GM12878 (cell line): ENCODE measurements at regions not wholly inside any gene's neighbourhood (a gene's known extent, or its start where the extent isn't known, plus 50 kb on each side); places are given as distances from the start of the nearest gene placed in this dataset.

Experiments
- ESRRA ChIP-seq: IDR thresholded peaks from 2 replicates; pipeline ENCODE4 v1.6.1; 2012; ENCODE audit warnings: mild to moderate bottlenecking, low read length, improper control_type of control experiment
- FOS ChIP-seq: IDR thresholded peaks from 3 replicates; pipeline ENCODE4 v1.6.1; 2011; ENCODE audit warnings: borderline replicate concordance; ENCODE audit not compliant: insufficient read length; ENCODE audit errors: extremely low read depth
- MXI1 ChIP-seq: fragments of 150-350 bp; IDR thresholded peaks from 2 replicates; pipeline ENCODE4 v1.6.1; 2011; ENCODE audit warnings: low read depth, mild to moderate bottlenecking, inconsistent platforms, low read length, improper control_type of control experiment
- NFYA ChIP-seq: IDR thresholded peaks from 2 replicates; pipeline ENCODE4 v1.6.1; 2011; ENCODE audit warnings: low read depth, mild to moderate bottlenecking, low read length, improper control_type of control experiment, borderline replicate concordance
- POLR2A ChIP-seq: IDR thresholded peaks from 2 replicates; pipeline ENCODE4 v1.6.1; 2011; ENCODE audit warnings: low read depth, mild to moderate bottlenecking, low read length
- RFX5 ChIP-seq: IDR thresholded peaks from 2 replicates; pipeline ENCODE4 v1.6.1; 2011; ENCODE audit warnings: low read depth, low read length, improper control_type of control experiment
- SIN3A ChIP-seq: IDR thresholded peaks from 2 replicates; pipeline ENCODE4 v1.6.1; 2012; ENCODE audit warnings: low read depth, low read length, improper control_type of control experiment
- TF ChIP-seq, protein P1 (sequence below), 3 experiments: IDR thresholded peaks in 2 of 3; conservative IDR thresholded peaks in 1 of 3; 2 replicates each; pipeline ENCODE4 v1.5.1; 2011; ENCODE audit warnings: low read depth in 3 of 3, low read length in 3 of 3, mild to moderate bottlenecking in 3 of 3, control low read depth in 2 of 3, moderate library complexity in 2 of 3, inconsistent platforms in 1 of 3, mixed read lengths in 1 of 3; ENCODE audit not compliant: control insufficient read depth in 2 of 3, insufficient read depth in 1 of 3; ENCODE audit errors: extremely low read depth in 1 of 3
- TF ChIP-seq, protein P2 (sequence below): IDR thresholded peaks from 2 replicates; pipeline ENCODE4 v1.6.1; 2012; ENCODE audit warnings: low read depth, low read length, improper control_type of control experiment

DNA sequence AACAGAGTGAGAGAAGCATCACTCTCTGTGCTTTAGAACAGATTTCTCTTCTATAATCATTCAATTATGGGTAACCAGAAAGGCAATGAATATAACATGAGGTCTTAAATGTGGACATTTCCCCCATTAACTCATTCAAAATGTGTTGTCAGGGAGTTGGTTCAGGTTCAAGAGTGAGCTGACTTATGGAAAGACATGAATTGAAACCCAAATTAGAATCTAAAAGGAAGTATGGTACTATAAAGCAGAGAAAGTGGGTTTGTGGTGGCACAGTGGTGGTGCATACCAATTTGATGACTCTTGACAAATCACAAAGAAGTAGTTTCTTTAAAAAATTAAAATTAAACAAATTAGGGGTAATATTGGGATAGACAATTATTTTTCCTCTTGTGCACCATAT lies 114.6 kb upstream of the MEOX2 start:
- TF ChIP-seq MXI1: no peak
- TF ChIP-seq, protein P1, sequence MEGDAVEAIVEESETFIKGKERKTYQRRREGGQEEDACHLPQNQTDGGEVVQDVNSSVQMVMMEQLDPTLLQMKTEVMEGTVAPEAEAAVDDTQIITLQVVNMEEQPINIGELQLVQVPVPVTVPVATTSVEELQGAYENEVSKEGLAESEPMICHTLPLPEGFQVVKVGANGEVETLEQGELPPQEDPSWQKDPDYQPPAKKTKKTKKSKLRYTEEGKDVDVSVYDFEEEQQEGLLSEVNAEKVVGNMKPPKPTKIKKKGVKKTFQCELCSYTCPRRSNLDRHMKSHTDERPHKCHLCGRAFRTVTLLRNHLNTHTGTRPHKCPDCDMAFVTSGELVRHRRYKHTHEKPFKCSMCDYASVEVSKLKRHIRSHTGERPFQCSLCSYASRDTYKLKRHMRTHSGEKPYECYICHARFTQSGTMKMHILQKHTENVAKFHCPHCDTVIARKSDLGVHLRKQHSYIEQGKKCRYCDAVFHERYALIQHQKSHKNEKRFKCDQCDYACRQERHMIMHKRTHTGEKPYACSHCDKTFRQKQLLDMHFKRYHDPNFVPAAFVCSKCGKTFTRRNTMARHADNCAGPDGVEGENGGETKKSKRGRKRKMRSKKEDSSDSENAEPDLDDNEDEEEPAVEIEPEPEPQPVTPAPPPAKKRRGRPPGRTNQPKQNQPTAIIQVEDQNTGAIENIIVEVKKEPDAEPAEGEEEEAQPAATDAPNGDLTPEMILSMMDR (IDR thresholded peaks at IDR 0.05 in 2 of 3, conservative IDR thresholded peaks at IDR 0.05 in 1 of 3; ENCODE audit: control insufficient read depth in 2 of 3, extremely low read depth in 1 of 3, insufficient read depth in 1 of 3, low read depth in 3 of 3, low read length in 3 of 3): no peak
- TF ChIP-seq ESRRA: no peak
- TF ChIP-seq FOS: no peak
- no peak for TF ChIP-seq POLR2A
- TF ChIP-seq SIN3A: no peak
- TF ChIP-seq, protein P2, sequence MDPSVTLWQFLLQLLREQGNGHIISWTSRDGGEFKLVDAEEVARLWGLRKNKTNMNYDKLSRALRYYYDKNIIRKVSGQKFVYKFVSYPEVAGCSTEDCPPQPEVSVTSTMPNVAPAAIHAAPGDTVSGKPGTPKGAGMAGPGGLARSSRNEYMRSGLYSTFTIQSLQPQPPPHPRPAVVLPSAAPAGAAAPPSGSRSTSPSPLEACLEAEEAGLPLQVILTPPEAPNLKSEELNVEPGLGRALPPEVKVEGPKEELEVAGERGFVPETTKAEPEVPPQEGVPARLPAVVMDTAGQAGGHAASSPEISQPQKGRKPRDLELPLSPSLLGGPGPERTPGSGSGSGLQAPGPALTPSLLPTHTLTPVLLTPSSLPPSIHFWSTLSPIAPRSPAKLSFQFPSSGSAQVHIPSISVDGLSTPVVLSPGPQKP: no peak
- no peak for TF ChIP-seq NFYA
- no peak for TF ChIP-seq RFX5
